ENCODE measurements at regions not wholly inside any gene's neighbourhood (a gene's known extent, or its start where the extent isn't known, plus 50 kb on each side); places are given as distances from the start of the nearest gene placed in this dataset.
"Not testable (repeated sequence)": the region's sequence is repeated elsewhere in the genome, so short reads cannot be mapped to it uniquely, and the experiment has no call there.

DNA sequence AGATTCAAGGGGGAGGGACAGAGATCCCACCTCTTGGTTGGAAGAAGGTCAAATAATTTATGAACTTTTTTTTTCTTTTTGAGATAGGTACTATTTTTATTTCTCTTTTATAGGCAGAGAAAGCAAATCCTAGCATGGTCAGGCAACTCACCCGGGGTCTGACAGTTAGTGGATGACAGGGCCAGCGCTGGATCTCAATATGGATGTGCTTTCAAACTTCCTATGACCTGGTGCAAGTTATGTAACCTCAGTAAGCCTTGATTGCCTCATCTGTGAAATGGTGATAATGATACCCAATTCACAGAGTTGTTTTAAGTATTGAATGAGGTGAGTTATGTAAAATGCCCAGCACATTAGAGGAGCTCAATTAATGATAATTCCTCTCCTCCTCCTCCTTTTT is 86.8 kb upstream of the MEF2A start:
- intact Hi-C loops (cut with DNase I) = loop anchor here (10.0 kb wide), 1 partner anchor 86 kb away; the partner anchor contains the start of gene MEF2A
- no peak for ATAC-seq (ENCODE audit: poor library complexity)
- no peak for DNase-seq

DNA sequence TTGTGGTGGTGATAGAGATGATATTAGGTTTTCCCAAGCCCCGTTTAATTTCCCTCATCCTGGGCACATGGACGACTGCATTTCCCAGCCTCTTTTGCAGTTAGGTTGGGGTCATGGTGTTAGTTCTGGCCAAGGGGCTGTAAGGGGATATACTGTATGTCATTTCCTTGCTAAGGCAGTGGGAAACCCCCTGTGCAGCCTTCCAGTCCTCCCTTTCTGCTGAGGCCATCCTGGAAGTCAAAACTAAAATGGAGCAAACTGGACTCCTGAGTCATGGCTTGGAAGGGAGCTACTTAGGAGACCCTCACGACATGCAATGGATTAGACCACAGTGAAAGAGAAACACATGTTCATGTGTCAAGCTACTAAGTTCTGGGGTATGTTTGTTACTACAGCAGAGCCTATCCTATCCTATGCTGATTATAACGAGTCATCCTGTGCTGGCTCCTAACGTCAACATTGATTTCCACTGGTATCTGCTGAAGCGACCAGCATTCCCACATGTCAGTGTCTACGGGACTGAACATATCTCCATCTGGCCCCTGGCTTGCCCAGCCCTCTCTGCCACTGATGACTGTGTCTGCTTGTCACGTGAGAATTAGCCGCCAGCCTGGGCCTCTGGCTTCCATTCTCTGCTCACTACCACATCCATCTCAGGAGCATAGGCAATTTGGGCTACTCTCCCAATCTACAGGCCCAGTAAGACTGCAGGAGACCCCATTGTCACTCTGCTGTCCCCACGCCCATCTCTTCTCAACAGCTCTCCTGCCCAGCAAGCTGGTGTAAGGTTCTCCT is 85.6 kb upstream of the MEF2A start:
- no peak for DNase-seq
- ATAC-seq (ENCODE audit: poor library complexity) = no peak
- intact Hi-C loops (cut with DNase I) = no loop called here

DNA sequence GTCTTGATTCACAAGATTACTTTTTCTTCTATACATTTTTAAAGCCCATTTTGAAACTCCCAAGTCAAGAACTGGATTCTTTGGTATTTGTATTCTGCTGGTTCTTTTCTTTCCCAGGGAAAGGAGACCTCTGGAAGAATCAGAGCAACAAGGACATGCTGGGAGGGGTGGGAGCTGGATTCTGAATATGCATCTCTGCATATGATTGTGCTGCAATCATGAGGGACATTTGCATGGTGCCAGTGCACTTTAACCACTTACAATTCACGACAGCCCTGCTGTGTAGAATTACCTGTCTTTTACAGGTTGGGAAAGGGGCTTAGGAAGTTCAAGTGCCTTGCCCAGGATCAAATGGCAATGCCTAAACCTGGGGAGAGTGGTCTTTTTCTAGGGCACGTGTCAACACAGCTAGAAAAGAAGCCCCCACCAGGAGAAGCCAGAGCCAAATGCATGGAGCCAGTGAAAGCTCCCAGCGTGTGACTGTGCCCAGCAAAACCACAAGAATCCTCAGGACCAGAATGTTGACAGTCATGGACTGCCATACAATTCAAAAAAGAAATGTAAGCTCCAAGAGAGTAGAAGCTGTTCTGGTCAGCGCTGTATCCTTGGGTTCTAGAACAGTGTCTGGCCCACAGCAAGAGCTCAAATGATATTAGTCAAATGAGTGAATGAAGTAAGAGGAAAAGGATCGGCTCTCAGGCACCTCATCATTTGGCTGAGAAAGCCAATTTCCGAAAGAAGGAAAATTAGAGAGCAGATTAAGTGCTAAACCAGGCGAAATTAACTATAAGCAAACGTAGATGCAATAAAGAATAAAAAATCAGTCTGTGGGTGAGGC is 84.5 kb upstream of the MEF2A start:
- DNase-seq (no peak), ATAC-seq (ENCODE audit: poor library complexity) (no peak)
- intact Hi-C loops (cut with DNase I) = no loop called here

DNA sequence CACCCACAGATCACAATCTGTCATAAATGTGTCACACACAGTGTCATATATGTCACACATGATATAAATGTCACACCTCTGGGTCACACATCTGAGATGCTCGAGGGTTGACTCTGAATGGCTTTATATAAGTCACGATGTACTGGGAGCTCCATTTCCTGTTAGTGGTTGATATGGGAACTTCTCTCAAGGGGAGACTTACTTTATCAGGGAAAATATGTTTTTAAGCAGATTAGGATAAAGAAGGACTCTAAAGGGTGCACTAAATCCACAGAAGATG is 83.9 kb upstream of the MEF2A start:
- ATAC-seq (ENCODE audit: poor library complexity) = no peak
- no peak for DNase-seq
- intact Hi-C loops (cut with DNase I) = no loop called here

DNA sequence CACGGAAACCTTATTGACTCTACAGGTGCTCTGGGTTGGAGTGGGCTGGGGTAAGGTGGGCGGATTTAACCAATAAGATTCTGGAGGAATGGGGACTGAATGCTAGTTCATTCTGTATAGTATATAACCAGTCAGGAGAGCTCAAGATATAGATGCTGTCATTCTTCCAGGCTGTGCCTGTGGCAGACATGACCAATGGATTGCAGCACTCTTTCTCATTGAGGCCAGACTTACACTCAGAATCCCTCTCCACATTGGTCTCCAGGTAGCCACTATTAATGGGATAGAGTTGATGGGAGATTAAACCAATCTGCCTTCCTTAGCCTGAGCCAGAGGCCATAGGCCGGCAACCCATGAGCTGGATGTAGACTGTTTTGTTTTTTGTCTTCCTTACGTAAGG is 82.8 kb upstream of the MEF2A start:
- DNase-seq = no peak
- intact Hi-C loops (cut with DNase I) = no loop called here
- ATAC-seq (ENCODE audit: poor library complexity) = no peak

DNA sequence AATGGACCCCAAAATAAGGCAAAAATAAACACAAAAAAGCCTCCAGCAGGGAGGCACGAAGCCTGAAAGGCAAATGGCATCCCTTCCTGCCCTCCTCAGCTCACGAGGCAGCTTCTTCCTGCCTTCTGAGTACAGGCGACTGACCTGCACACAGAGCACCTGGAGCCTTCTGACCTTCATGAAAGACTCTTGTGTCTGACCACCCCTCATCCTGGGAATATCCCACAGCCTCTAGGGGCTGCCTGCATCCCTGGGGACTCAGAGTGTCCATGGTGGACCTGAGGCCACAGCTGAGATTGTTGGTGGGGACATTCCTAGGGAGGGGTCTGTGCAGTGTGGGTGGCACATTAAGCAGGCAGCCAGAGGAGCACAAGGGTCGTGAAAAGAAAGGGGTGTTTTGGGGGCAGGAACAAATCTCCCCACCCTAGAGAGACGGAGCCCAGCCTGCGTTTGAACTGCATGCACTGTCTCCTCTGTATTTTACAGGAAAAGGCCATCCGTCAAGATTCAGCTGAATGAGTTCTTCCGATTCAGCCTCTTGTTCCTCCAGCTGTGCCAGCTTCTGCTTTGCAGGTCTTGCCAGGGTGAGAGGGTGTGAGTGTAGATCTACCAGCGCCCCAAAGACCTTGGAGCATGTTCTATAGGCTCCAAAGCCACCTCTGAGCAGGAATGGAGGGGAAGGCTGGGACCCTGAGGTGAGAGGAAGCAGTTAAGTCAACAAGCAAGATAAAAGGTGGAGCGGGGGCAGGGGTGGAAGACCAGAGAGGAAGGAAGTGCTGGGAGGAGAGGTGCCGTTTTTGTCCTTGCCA is 80.4 kb upstream of the MEF2A start:
- intact Hi-C loops (cut with DNase I) = no loop called here
- ATAC-seq (ENCODE audit: poor library complexity) (peak; percentile 47), DNase-seq (no peak)

DNA sequence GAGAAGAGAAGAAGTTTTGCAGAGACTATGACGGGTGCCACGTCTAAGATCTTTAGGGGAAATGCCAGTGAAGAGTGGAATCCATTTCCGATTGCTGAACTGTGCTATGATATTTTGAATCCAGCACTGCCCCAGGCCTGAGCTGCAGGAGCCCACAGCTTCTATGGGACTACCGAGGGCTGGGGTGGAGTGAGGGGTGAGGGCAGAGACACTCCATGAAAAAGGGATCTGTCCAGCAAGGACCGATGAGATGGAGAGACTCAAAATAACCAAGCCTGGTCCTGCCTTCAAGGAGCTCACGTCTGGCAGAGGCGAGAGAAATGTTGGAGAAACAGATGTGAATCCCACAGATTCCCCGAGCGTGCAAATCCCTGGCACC is 79.8 kb upstream of the MEF2A start:
- ATAC-seq (ENCODE audit: poor library complexity) (peak; percentile 38), DNase-seq (no peak)
- intact Hi-C loops (cut with DNase I) = no loop called here

DNA sequence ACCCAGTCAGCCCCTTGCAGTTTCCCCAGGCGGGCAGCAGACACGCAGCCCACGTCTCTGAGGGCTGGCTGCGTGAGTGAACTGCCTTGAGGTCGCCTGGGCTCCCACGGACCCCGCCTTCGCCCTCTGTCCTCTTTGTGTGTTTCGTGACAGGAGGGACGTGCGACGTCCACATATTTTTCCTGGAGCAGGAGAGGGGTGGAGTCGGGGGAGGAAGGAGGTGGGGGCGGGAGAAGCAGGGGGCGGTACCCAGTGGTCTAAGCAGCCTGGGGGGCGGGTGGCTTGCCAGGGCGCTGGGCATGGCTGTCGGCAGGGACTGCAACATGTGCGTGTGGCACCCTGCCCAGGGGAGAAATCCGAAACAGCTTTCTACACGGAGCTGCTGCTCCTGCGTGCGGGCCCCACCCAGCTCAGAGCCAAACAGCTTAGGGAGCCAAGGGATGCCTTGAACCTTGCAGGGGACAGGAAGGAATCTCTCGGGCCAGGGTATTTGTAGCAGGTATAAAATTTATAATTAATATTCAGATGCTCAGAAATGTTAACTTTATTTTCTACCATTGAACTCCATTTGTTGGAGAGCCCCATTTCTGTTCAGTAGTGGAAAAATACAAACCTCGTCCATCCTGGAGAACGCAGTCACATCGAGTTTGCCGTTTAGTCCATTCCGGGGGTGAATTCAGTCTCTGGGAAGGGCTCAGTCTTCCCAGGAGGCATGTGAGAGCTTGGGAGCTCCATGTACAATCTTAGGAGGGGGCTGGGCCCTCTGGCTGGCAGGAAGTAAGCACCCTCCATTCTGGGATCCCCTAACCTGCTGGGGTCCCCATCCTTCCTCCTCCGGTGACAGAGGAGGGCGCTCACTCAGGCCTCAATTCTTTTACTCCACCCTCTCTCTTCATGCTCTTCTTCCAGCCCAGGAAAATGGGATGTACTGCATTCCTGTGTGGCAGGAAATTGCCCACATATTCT is 79.1 kb upstream of the MEF2A start:
- intact Hi-C loops (cut with DNase I) = no loop called here
- ATAC-seq (ENCODE audit: poor library complexity) (peak; percentile 94), DNase-seq (peak; percentile 91)

DNA sequence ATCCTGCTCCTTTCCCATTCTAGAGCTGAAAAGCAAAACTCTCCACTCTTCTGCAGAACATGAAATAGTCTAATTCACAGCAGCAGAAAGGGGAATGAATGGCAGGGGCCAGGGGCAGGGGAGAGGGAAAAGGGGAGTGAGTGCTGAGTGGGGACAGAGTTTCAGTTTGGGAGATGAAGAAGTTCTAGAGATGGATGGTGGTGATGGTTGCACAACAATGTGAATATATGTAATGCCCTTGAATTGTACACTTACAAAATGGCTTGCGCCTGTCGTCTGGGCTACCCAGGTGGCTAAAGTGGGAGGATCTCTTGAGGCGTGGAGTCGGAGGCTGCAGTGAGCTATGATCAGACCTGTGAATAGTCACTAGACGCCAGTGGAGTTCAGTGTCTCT is 78.5 kb upstream of the MEF2A start:
- no peak for DNase-seq
- intact Hi-C loops (cut with DNase I) = no loop called here
- no peak for ATAC-seq (ENCODE audit: poor library complexity)

DNA sequence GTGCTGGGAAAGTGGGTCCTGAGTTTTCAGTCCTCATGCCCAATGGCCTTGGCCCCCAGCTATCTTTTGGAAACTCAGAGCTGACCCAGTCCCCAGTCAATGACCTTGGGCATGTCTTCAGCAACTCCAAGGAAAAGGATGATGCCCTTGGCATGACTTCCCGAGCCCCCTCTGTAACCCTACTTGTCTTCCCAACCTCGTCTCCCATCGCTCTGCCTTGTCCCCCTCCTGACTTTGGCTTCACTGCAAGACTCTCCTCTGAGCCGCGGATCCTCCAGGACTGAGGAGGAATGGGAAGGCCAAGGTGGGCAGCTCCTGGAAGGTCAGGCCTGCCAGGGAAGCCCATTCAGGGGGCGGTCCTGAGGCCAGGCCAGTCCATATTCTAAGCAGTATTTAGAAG is 73.5 kb upstream of the MEF2A start:
- intact Hi-C loops (cut with DNase I) = no loop called here
- DNase-seq (no peak), ATAC-seq (ENCODE audit: poor library complexity) (no peak)

DNA sequence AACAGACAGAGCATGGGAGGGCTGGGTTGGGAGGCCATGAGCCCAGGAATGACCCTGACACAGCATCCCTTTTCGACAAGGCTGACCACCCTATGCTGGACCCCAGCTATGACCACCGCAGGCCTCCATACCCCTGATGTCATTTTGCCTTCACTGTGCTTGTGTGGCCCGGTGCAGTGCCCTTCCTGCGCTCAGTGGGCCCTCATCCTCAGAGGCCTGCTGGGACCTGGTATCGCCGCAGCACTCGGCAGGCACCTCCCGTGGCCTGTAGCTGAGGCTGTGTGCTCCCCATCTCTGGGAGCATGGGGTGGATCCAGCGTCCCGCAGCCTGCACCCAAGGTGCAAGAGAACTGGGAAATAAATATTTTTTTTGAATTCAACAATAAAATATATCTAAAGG is 73.1 kb upstream of the MEF2A start:
- DNase-seq (no peak), ATAC-seq (ENCODE audit: poor library complexity) (no peak)
- intact Hi-C loops (cut with DNase I) = no loop called here

DNA sequence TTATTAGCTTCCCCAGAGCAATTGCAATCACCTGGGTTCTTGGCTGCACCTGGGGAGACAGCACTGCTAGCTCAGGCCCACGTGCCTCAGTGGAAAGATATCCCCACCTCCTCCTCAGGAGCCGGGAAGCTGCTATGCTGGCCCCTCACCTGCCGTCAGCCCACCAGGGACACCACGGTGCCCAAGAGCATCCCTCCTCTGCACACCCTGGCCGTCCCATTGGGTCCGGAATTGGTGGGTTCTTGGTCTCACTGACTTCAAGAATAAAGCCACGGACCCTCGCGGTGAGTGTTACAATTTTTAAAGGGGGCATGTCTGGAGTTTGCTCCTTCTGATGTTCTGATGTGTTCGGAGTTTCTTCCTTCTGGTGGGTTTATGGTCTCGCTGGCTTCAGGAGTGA is 72.3 kb upstream of the MEF2A start:
- DNase-seq (no peak), ATAC-seq (ENCODE audit: poor library complexity) (no peak)
- intact Hi-C loops (cut with DNase I) = no loop called here

DNA sequence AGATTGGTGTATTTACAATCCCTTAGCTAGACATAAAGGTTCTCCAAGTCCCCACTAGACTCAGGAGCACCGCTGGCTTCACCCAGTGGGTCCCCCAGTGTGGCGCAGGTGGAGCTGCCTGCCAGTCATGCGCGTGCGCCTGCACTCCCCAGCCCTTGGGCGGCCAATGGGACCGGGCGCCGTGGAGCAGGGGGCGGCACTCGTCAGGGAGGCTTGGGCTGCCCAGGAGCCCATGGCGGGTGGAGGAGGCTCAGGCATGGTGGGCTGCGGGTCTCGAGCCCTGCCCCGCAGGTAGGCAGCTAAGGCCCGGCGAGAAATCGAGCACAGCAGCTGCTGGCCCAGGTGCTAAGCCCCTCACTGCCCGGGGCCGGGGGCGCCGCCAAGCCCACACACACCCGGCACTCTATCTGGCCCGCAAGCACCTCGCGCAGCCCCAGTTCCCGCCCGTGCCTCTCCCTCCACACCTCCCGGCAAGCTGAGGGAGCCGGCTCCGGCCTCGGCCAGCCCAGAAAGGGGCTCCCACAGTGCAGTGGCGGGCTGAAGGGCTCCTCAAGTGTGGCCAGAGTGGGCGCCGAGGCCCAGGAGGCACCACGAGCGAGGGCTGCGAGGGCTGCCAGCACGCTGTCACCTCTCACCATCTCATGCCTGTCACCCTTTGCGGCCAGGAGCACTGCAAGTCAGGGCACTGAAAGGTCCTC is 71.1 kb upstream of the MEF2A start:
- ATAC-seq (ENCODE audit: poor library complexity); intact Hi-C loops (cut with DNase I); DNase-seq: not testable (repeated sequence)

DNA sequence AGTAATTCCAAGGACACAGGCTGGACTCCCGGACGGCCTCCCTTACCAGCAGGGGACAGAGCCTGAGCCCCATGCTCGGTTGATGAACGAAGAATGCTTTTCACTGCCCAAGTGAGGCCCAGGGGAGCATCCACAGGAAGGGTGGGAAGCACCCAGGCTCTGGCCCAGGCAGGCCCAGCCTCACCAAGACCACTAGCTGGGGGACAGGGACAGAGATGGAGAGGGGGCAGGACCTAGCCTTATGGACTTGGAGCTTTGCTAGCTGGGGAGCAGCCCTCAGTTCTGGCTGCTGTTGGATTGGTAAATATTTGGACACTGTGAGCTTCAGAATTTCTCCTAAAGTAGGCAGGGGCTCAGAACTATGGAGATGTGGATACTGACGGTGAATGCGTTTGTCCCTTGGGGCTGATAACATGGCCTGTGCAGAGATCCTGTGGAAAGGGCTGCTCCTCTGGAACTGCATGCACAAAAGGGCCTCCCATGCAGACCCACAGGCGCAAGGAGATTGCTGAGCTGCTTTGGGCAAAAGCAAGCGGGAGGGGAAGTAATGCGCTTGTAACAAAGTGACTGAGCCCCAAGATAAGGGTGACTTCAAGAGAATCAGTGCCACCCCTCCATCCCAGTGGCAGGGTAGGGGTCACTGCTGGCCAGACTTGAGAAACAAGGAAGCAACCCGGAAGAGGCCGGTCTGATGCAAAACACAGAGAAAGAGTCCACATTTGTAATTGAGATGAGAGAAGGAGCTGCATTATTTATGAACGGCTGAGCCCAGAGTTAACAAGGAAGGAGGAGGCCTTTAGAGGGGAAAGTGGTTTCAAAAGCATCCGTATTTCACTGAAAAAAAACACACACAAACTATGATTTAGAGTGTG is 70.1 kb upstream of the MEF2A start:
- no peak for DNase-seq
- intact Hi-C loops (cut with DNase I) = no loop called here
- no peak for ATAC-seq (ENCODE audit: poor library complexity)

DNA sequence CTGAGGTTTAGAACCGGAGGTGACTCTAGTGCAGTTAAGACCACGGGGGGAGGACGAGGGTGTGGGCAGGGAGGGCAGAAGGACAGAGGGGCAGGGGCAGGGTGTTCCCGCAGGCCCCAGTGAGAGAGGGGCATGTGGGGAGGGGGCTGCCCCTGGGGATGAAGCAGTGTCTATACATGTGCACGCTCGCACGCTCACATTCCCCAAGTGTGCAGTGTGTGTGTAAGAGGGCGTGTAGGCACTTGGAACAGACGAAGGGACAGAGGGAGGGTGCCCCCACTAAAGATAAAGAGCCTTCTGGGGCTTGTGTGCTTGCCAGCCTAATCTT is 69.5 kb upstream of the MEF2A start:
- DNase-seq (no peak), ATAC-seq (ENCODE audit: poor library complexity) (no peak)
- intact Hi-C loops (cut with DNase I) = no loop called here

DNA sequence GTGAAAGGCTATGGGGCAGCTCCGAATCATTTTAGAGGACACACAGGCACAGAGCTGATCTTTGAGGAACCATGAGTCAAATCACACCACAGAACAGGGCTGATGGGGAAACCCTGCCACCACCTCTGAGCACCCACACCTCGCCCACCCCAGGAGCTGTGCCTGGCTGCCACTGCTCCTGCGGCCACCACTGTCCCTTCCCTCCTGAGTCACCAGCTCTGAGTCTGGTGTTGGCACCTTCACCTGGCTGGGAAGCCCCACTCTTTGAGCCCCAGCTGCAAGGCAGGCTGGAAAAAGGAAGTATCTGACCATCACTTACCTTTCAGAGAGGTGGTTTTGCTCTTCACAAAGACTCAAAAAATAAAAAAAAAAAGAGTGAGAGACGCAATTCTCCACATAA is 63.6 kb upstream of the MEF2A start:
- no peak for DNase-seq
- intact Hi-C loops (cut with DNase I) = no loop called here
- ATAC-seq (ENCODE audit: poor library complexity) = no peak

DNA sequence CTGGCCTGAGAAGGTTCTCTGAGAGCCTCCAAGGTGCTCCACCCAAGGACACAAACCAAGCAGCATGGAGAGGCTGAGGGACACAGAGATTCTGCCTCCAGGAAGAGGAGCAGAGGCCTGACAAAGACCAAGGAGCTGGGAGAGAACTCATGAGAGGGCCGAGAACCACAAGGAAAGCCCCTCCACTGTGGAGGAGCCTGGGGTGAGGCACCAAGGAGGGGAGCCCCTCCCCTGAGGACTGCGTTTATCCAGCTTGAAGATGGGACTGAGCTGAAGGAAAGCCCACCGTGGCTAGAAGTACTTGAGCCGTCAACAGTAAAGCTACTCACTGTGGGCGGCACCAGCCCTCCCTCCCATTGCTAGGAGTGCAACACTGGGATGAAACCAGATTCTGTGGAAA is 63.1 kb upstream of the MEF2A start:
- ATAC-seq (ENCODE audit: poor library complexity) (no peak), DNase-seq (no peak)

More for the DNA sequence above, 63.1 kb upstream of the MEF2A start:
- intact Hi-C loops (cut with DNase I) = no loop called here

All from Right ventricle myocardium superior (tissue), 1 donor.